ENCODE measurements at regions not wholly inside any gene's neighbourhood (a gene's known extent, or its start where the extent isn't known, plus 50 kb on each side); places are given as distances from the start of the nearest gene placed in this dataset.

GRCh38 chr1:106189780-106190179 lies 866.7 kb upstream of the PRMT6 start:
- Histone ChIP-seq H2BK12ac (ENCODE audit: insufficient read length, low read depth, low read length) (no peak overlapping the region), H4K8ac (replicated peaks; ENCODE audit: insufficient read length, low read depth, low read length) (no peak overlapping the region), H3K4me2 (ENCODE audit: insufficient read depth, insufficient read length, low read length) (no peak overlapping the region), H3K18ac (ENCODE audit: insufficient read length, low read depth, low read length) (no peak overlapping the region), H3K14ac (ENCODE audit: insufficient read depth, low read length) (no peak overlapping the region), H3K9ac (ENCODE audit: extremely low read depth, insufficient read length, low read length) (no peak overlapping the region), H3K4me1 (ENCODE audit: insufficient read depth, low read length) (no peaks in the 10 kb centered on the region), H3K79me2 (ENCODE audit: insufficient read depth, low read length) (no peaks in the 10 kb centered on the region), H4K20me1 (ENCODE audit: control insufficient read depth, insufficient read depth, insufficient read length) (no peaks in the 10 kb centered on the region), H4K5ac (ENCODE audit: insufficient read length, low read depth, low read length) (no peak overlapping the region), H3K27me3 (ENCODE audit: insufficient read depth, low read length) (no peaks in the 10 kb centered on the region), H3K4ac (ENCODE audit: low read depth, low read length) (no peak overlapping the region), H2AK5ac (ENCODE audit: insufficient read length, low read length) (no peak overlapping the region), H2BK15ac (ENCODE audit: low read depth, low read length) (no peak overlapping the region), H3K23me2 (ENCODE audit: insufficient read length, low read depth, low read length, poor library complexity, severe bottlenecking) (no peaks in the 10 kb centered on the region), H3T11ph (ENCODE audit: low read length) (no peak overlapping the region), H2BK5ac (ENCODE audit: insufficient read length, low read length) (no peak overlapping the region), H2BK120ac (ENCODE audit: low read depth, low read length, poor library complexity, severe bottlenecking) (no peak overlapping the region), H3K23ac (ENCODE audit: insufficient read length, low read depth, low read length) (no peak overlapping the region), H4K91ac (ENCODE audit: insufficient read length, low read depth, low read length) (no peak overlapping the region), H2AFZ (ENCODE audit: low read length) (no peak overlapping the region), H3K79me1 (ENCODE audit: insufficient read depth, low read depth, low read length, poor library complexity, severe bottlenecking) (no peaks in the 10 kb centered on the region), H3K27ac (ENCODE audit: insufficient read length, low read depth, low read length) (no peak overlapping the region), H3K9me3 (ENCODE audit: control insufficient read depth, low read depth, low read length) (no peaks in the 10 kb centered on the region), H2BK20ac (ENCODE audit: low read depth, low read length, poor library complexity, severe bottlenecking) (no peak overlapping the region), H3K56ac (ENCODE audit: insufficient read length, low read depth, low read length) (no peak overlapping the region)
- Mint-ChIP-seq H3K27me3 (ENCODE audit: low read depth) (no peaks in the 10 kb centered on the region; the same call in 1 of the 2 replicates), H3K27ac (no peak overlapping the region), H3K9me3 (peaks cover 13 to 20% of the 10 kb centered on the region in 2 experiments), H3K36me3 (ENCODE audit: insufficient read depth in 1 of 3, low read depth in 3 of 3) (peaks cover 0 to 5% (median 2%) of the 10 kb centered on the region in 3 experiments; a peak in 4 of 7 replicates), H3K4me3 (no peak overlapping the region), H3K4me1 (no peaks in the 10 kb centered on the region)
- no peak for DNase-seq
- WGBS (ENCODE audit: extremely low coverage, insufficient read length, low lambda C conversion rate), result no CpG with 5 or more reads among the region's 2 CpGs
- peak; percentile 35; the same call in 2 of the 3 replicates for TF ChIP-seq CTCF (conservative IDR thresholded peaks at IDR 0.05)

All from H9 (cell line).